ENCODE measurements at regions not wholly inside any gene's neighbourhood (a gene's known extent, or its start where the extent isn't known, plus 50 kb on each side); places are given as distances from the start of the nearest gene placed in this dataset.
"Not testable (repeated sequence)": the region's sequence is repeated elsewhere in the genome, so short reads cannot be mapped to it uniquely, and the experiment has no call there.

DNA sequence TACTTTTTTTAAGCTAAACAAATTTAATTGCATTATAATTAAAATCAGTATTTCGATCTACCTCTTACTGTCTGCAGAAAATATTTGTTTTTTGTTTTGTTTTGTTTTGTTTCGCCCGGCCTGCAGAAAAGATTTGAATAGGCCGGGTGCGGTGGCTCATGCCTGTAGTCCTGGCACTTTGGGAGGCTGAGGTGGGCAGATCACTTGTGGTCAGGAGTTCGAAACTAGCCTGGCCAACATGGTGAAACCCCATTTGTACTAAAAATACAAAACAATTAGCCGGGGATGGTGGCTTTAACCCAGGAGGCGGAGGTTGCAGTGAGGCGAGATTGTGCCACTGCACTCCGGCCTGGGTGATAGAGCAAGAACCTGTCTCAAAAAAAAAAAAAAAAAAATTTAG is 134.8 kb downstream of the ANAPC4 start:
- TF ChIP-seq, protein P1, sequence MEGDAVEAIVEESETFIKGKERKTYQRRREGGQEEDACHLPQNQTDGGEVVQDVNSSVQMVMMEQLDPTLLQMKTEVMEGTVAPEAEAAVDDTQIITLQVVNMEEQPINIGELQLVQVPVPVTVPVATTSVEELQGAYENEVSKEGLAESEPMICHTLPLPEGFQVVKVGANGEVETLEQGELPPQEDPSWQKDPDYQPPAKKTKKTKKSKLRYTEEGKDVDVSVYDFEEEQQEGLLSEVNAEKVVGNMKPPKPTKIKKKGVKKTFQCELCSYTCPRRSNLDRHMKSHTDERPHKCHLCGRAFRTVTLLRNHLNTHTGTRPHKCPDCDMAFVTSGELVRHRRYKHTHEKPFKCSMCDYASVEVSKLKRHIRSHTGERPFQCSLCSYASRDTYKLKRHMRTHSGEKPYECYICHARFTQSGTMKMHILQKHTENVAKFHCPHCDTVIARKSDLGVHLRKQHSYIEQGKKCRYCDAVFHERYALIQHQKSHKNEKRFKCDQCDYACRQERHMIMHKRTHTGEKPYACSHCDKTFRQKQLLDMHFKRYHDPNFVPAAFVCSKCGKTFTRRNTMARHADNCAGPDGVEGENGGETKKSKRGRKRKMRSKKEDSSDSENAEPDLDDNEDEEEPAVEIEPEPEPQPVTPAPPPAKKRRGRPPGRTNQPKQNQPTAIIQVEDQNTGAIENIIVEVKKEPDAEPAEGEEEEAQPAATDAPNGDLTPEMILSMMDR (conservative IDR thresholded peaks at IDR 0.05; ENCODE audit: low read depth, low read length): not testable (repeated sequence)
- TF ChIP-seq EZH2 (IDR thresholded peaks at IDR 0.05; ENCODE audit: borderline replicate concordance, low read depth, low read length, poor library complexity, severe bottlenecking): not testable (repeated sequence)

All from A673 (cell line).